Endodermal cell (in vitro differentiated cells): ENCODE measurements at regions not wholly inside any gene's neighbourhood (a gene's known extent, or its start where the extent isn't known, plus 50 kb on each side); places are given as distances from the start of the nearest gene placed in this dataset.
A peak's percentile ranks its signal among the peaks of the same experiment; 100 is the strongest.

Source experiments
- DNase-seq: peaks from one replicate; pipeline ENCODE4 v3.0.0-alpha.2; 2017
- H3K27ac ChIP-seq: 2 replicates; pipeline ENCODE4 v1.5.1; 2013; ENCODE audit warnings: mild to moderate bottlenecking, low read depth, low read length, moderate library complexity
- H3K27me3 ChIP-seq: 2 replicates; pipeline ENCODE4 v1.6.1; 2013; ENCODE audit warnings: mild to moderate bottlenecking, low read length, moderate library complexity; ENCODE audit not compliant: insufficient read depth, control insufficient read depth, poor library complexity, severe bottlenecking
- H3K36me3 ChIP-seq: 2 replicates; pipeline ENCODE4 v1.7.0; 2013; ENCODE audit warnings: mild to moderate bottlenecking, low read length, moderate library complexity; ENCODE audit not compliant: control insufficient read depth, insufficient read depth
- H3K4me1 ChIP-seq: one replicate; pipeline ENCODE4 v1.7.0; 2013; ENCODE audit warnings: low read length; ENCODE audit not compliant: control insufficient read depth, insufficient read depth
- H3K4me3 ChIP-seq: 2 replicates; pipeline ENCODE4 v1.5.1; 2013; ENCODE audit warnings: mild to moderate bottlenecking, low read length, moderate library complexity
- H3K9ac ChIP-seq: 2 replicates; pipeline ENCODE4 v1.6.1; 2013; ENCODE audit warnings: mild to moderate bottlenecking, low read length, moderate library complexity; ENCODE audit not compliant: poor library complexity, severe bottlenecking; ENCODE audit errors: extremely low read depth
- H3K9me3 ChIP-seq: 2 replicates; pipeline ENCODE4 v1.6.1; 2013; ENCODE audit warnings: mild to moderate bottlenecking, low read length, moderate library complexity; ENCODE audit not compliant: control insufficient read depth
- H3K27ac Mint-ChIP-seq: 2 replicates; pipeline ENCODE4 v1.8.0; 2020; ENCODE audit warnings: mixed read lengths
- H3K27me3 Mint-ChIP-seq: 2 replicates; pipeline ENCODE4 v1.8.0; 2021; ENCODE audit warnings: mild to moderate bottlenecking, mixed read lengths; ENCODE audit not compliant: insufficient read depth
- H3K36me3 Mint-ChIP-seq: 2 replicates; pipeline ENCODE4 v1.8.0; 2020; ENCODE audit warnings: low read depth, mixed read lengths
- H3K4me1 Mint-ChIP-seq: 2 replicates; pipeline ENCODE4 v1.8.0; 2020; ENCODE audit warnings: mixed read lengths
- H3K4me3 Mint-ChIP-seq: 2 replicates; pipeline ENCODE4 v1.8.0; 2020; ENCODE audit warnings: mild to moderate bottlenecking, moderate library complexity, mixed read lengths
- H3K9me3 Mint-ChIP-seq: 2 replicates; pipeline ENCODE4 v1.8.0; 2020; ENCODE audit warnings: mild to moderate bottlenecking, mixed read lengths
- WGBS, 2 experiments: methylation state at CpG; one replicate each; pipeline versions ENCODE4 v1.1.5 to v1.1.7; 2013; ENCODE audit warnings: missing lambda C conversion rate in 2 of 2, mixed read lengths in 1 of 2; ENCODE audit not compliant: insufficient coverage in 1 of 2, insufficient read length in 1 of 2; 5-methylcytosine and 5-hydroxymethylcytosine counted together
- TF ChIP-seq, protein P1 (sequence below): fragments of 200-600 bp; sonication (generic); conservative IDR thresholded peaks from 2 replicates; pipeline ENCODE4 v1.5.0; 2021; ENCODE audit warnings: antibody characterized with exemption, mild to moderate bottlenecking

DNA sequence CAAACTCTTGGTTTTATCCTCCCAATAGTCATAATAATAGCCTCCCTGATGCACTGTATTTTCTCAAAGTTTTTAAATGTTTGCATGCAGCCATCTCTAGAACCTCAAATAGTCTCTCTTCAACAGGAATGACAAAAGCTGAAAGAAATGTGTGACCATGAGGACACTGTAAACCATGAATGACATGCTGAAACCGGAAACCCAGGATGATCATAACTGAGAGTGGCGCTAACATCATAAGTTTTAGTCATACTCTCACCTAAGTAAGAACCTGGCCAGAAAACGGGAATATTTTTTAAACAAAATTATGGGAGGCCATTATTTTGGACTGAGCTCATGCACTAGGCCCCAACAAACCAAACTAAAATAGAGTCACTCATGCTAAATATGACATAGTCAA is 278.4 kb upstream of the STXBP5 start:
- no peak overlapping the region for H3K4me3 Mint-ChIP-seq
- no peaks in the 10 kb centered on the region for H3K27me3 ChIP-seq
- no peak overlapping the region for H3K27ac Mint-ChIP-seq
- H3K36me3 ChIP-seq, result no peaks in the 10 kb centered on the region
- H3K4me1 Mint-ChIP-seq, result no peaks in the 10 kb centered on the region
- no peak for DNase-seq
- TF ChIP-seq, protein P1, sequence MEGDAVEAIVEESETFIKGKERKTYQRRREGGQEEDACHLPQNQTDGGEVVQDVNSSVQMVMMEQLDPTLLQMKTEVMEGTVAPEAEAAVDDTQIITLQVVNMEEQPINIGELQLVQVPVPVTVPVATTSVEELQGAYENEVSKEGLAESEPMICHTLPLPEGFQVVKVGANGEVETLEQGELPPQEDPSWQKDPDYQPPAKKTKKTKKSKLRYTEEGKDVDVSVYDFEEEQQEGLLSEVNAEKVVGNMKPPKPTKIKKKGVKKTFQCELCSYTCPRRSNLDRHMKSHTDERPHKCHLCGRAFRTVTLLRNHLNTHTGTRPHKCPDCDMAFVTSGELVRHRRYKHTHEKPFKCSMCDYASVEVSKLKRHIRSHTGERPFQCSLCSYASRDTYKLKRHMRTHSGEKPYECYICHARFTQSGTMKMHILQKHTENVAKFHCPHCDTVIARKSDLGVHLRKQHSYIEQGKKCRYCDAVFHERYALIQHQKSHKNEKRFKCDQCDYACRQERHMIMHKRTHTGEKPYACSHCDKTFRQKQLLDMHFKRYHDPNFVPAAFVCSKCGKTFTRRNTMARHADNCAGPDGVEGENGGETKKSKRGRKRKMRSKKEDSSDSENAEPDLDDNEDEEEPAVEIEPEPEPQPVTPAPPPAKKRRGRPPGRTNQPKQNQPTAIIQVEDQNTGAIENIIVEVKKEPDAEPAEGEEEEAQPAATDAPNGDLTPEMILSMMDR, result no peak
- no peaks in the 10 kb centered on the region for H3K36me3 Mint-ChIP-seq
- H3K4me1 ChIP-seq, result no peaks in the 10 kb centered on the region
- no peak overlapping the region for H3K27ac ChIP-seq
- H3K9me3 ChIP-seq, result no peaks in the 10 kb centered on the region
- no peaks in the 10 kb centered on the region for H3K27me3 Mint-ChIP-seq
- WGBS, 2 experiments, result 73 to 90% methylated on average over 3 of the region's 3 CpGs
- H3K9ac ChIP-seq, result no peak overlapping the region
- no peak overlapping the region for H3K4me3 ChIP-seq
- no peaks in the 10 kb centered on the region for H3K9me3 Mint-ChIP-seq

GRCh38 chr6:146928503-146928902 is 275.7 kb upstream of the STXBP5 start:
- Histone ChIP-seq H3K9me3 (no peaks in the 10 kb centered on the region), H3K27me3 (no peaks in the 10 kb centered on the region), H3K4me1 (no peaks in the 10 kb centered on the region), H3K4me3 (no peak overlapping the region), H3K27ac (no peak overlapping the region), H3K36me3 (no peaks in the 10 kb centered on the region), H3K9ac (no peak overlapping the region)
- no peak for DNase-seq
- Mint-ChIP-seq H3K4me1 (no peaks in the 10 kb centered on the region), H3K27ac (no peak overlapping the region), H3K36me3 (no peaks in the 10 kb centered on the region), H3K27me3 (no peaks in the 10 kb centered on the region), H3K4me3 (no peak overlapping the region), H3K9me3 (no peaks in the 10 kb centered on the region)
- TF ChIP-seq, protein P1, result no peak
- 93% methylated on average over 2 of the region's 2 CpGs; no CpG with 5 or more reads in 1 of the 2 experiments for WGBS, 2 experiments

DNA sequence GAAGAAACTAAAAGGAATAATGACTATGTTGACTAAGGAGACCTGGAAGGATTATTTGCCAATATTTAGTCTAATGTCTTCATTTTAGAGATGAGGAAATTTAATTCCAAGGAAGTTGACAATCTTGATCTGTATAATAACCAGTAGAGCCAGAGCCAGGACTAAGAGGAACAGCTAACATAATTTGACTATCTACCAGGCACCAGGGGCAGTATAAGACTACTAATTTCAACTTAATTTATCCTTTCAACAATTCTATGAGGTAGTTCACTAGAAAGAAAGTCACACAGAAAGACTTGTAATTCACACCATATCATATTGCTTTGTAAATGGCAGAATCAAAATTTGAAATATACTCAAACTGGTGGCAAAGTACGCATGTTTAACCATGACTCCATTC is 273.0 kb upstream of the STXBP5 start:
- no peak overlapping the region for H3K4me3 Mint-ChIP-seq
- Histone ChIP-seq H3K4me3 (no peak overlapping the region), H3K27ac (no peak overlapping the region), H3K9me3 (no peaks in the 10 kb centered on the region), H3K36me3 (no peaks in the 10 kb centered on the region), H3K4me1 (no peaks in the 10 kb centered on the region), H3K27me3 (no peaks in the 10 kb centered on the region), H3K9ac (no peak overlapping the region)
- no peaks in the 10 kb centered on the region for H3K9me3 Mint-ChIP-seq
- H3K27me3 Mint-ChIP-seq, result no peaks in the 10 kb centered on the region
- H3K4me1 Mint-ChIP-seq, result no peaks in the 10 kb centered on the region
- H3K27ac Mint-ChIP-seq, result no peak overlapping the region
- DNase-seq, result no peak
- no peaks in the 10 kb centered on the region for H3K36me3 Mint-ChIP-seq
- WGBS, 2 experiments, result 94 to 100% methylated on average over 1 of the region's 1 CpG
- TF ChIP-seq, protein P1, result peak; percentile 18
